22Rv1 (cell line): ENCODE measurements at regions not wholly inside any gene's neighbourhood (a gene's known extent, or its start where the extent isn't known, plus 50 kb on each side); places are given as distances from the start of the nearest gene placed in this dataset.

Experiments used
- CTCF ChIP-seq: fragments of 450-650 bp; IDR thresholded peaks from 2 replicates; pipeline ENCODE4 v1.5.1; 2017; ENCODE audit warnings: mild to moderate bottlenecking
- ZFX ChIP-seq: fragments of 450-650 bp; IDR thresholded peaks from 2 replicates; pipeline ENCODE4 v1.6.1; 2017; ENCODE audit warnings: antibody characterized with exemption, borderline replicate concordance

- TF ChIP-seq CTCF = no peak
- no peak for TF ChIP-seq ZFX
Observed at GRCh38 chr6:95686895-95687294, 109.6 kb downstream of the MANEA start.
